HFF-Myc (cell line): ENCODE measurements at regions not wholly inside any gene's neighbourhood (a gene's known extent, or its start where the extent isn't known, plus 50 kb on each side); places are given as distances from the start of the nearest gene placed in this dataset.
"Not testable (repeated sequence)": the region's sequence is repeated elsewhere in the genome, so short reads cannot be mapped to it uniquely, and the experiment has no call there.

ENCODE experiments used
- DNase-seq: peaks from one replicate; pipeline ENCODE4 v3.0.0-alpha.2; 2011; ENCODE audit warnings: low read depth; ENCODE audit errors: extremely low read depth
- H3K4me3 ChIP-seq: replicated peaks from 2 replicates; pipeline ENCODE4 v1.5.1; 2011; ENCODE audit warnings: low read depth, mild to moderate bottlenecking, control low read depth, low read length
- TF ChIP-seq, protein P1 (sequence below): IDR thresholded peaks from 2 replicates; pipeline ENCODE4 v1.5.1; 2012; ENCODE audit warnings: mild to moderate bottlenecking, low read depth, low read length, control low read depth; ENCODE audit errors: missing control alignments

DNA sequence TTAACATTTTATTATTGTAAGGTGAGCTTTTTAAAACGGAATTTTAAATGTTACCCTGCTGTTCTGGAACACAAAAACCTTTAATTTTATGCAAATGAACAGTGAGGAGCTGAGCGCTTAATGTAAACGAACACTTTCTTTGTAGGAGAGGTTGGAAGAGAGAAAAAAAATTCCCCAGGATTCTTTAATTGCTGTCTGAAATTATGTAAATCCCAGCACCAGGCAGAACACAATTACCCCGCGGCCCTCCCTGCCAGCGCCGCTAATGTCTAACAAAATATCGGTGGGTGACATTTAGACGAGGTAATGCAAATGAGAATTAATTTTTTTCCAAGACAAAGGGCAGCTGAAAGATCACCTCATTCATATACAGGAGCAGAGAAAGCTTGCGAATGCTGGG, 143.4 kb upstream of the MVB12B start:
- no peak overlapping the region for H3K4me3 ChIP-seq
- TF ChIP-seq, protein P1, sequence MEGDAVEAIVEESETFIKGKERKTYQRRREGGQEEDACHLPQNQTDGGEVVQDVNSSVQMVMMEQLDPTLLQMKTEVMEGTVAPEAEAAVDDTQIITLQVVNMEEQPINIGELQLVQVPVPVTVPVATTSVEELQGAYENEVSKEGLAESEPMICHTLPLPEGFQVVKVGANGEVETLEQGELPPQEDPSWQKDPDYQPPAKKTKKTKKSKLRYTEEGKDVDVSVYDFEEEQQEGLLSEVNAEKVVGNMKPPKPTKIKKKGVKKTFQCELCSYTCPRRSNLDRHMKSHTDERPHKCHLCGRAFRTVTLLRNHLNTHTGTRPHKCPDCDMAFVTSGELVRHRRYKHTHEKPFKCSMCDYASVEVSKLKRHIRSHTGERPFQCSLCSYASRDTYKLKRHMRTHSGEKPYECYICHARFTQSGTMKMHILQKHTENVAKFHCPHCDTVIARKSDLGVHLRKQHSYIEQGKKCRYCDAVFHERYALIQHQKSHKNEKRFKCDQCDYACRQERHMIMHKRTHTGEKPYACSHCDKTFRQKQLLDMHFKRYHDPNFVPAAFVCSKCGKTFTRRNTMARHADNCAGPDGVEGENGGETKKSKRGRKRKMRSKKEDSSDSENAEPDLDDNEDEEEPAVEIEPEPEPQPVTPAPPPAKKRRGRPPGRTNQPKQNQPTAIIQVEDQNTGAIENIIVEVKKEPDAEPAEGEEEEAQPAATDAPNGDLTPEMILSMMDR: no peak
- no peak for DNase-seq

DNA sequence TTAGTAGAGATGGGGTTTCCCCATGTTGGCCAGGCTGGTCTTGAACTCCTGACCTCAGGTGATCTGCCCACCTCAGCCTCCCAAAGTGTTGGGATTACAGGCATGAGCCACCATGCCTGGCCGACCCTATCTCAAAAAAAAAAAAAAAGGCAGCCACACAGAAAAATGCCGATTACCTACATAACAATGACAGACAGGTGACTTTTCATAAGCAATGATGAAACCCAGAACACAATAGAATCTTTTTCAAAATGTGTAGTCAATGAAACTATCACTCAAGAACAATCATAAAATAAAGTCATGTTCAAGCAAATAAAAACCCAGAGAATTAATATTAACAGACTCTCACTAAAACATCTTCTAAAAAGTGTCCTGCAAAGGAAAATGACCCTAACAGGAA, 135.6 kb upstream of the MVB12B start:
- not testable (repeated sequence) for H3K4me3 ChIP-seq, DNase-seq

- TF ChIP-seq, protein P1: no peak
- no peak for DNase-seq
- H3K4me3 ChIP-seq: no peak overlapping the region
Observed at GRCh38 chr9:126198854-126199253, 127.8 kb upstream of the MVB12B start.

DNA sequence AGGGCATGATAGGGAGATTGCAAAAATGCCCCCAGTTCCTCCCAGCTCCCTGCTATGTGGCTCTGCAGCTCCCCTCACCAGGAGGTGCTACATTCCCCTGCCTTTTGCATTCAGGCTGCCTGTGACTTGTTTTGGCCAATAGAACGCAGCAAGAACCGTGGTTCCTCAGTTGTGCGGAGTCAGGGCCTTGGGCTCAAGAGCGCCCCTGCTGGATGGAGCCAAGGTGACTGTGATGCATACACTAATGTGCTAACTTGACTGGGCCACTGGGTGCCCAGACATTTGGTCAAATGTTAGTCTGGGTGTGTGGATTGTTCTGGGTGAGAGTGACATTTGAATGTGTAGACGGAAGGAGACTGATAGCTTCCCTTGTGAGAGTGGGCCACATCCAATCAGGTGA, 123.3 kb upstream of the MVB12B start:
- DNase-seq: no peak
- TF ChIP-seq, protein P1: peak; percentile 51

DNA sequence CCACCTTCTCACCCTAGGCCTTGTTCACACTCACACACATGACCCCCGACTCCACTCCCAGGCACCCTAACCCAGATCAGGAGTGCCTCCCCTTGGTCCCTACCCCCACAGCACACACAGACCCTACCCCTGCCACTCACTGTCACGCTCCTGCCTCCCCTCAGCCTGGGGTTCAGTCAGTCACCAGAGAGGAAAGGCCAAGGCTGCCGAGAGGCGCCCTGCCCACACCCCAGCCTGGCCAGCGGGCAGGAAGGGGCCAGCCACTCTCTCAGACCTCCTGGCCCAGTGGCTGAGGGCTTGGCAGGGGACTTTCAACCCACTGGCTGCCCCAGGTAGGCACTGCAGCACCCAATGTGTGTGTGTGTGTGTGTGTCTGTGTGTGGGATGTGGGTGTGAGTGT, 122.4 kb upstream of the MVB12B start:
- no peak overlapping the region for H3K4me3 ChIP-seq
- DNase-seq: no peak
- TF ChIP-seq, protein P1: no peak

More for the DNA sequence above, 123.3 kb upstream of the MVB12B start:
- H3K4me3 ChIP-seq: no peak overlapping the region

GRCh38 chr9:126204708-126205225, 121.9 kb upstream of the MVB12B start:
- DNase-seq: no peak
- TF ChIP-seq, protein P1: no peak
- H3K4me3 ChIP-seq: no peak overlapping the region

DNA sequence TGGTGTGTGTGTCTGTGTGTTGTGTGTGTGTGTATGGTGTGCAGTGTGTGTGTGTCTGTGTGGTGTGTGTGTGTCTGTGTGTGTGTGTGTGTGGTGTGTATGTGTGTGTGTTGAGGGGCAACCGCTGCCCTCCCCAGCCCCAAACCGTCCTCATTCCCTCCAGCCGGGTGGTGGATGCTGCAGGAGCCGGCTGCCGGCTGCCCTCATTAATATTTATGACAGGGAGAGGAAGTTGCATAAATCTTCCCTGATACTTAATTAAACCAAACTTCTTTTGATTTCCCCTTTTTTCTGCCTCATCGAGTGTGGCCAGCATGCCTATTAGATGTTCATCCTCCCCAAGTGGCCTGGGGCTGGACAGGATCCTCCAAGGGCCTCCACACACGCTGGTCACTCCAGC, 121.4 kb upstream of the MVB12B start:
- TF ChIP-seq, protein P1: no peak
- DNase-seq: no peak
- H3K4me3 ChIP-seq: no peak overlapping the region
